Caco-2 (cell line): ENCODE measurements at regions not wholly inside any gene's neighbourhood (a gene's known extent, or its start where the extent isn't known, plus 50 kb on each side); places are given as distances from the start of the nearest gene placed in this dataset.
"Not testable (repeated sequence)": the region's sequence is repeated elsewhere in the genome, so short reads cannot be mapped to it uniquely, and the experiment has no call there.

Source experiments
- BruUV-seq: library from RNA; stranded (reverse); fragments of 400-500 nt; replicated peaks from 2 replicates; lab custom pipeline; 2021; lab: Mats Ljungman, UMichigan
- CTCF ChIA-PET: fragments of 300-600 bp; sonication (Branson Sonifier 250); formaldehyde crosslinking; loops from one replicate; lab custom pipeline; 2022; ENCODE audit warnings: antibody characterized with exemption; lab: Charles Lee
- POLR2A ChIA-PET: fragments of 300-600 bp; sonication (Branson Sonifier 250); formaldehyde crosslinking; loops from one replicate; lab custom pipeline; 2022; ENCODE audit warnings: antibody characterized with exemption; lab: Charles Lee
- DNase-seq, 2 experiments: peaks; one replicate each; pipeline versions ENCODE4 v3.0.0 to v3.0.0-alpha.2; 2020 to 2022
- H3K27me3 ChIP-seq: replicated peaks from 2 replicates; pipeline ENCODE4 v1.6.0; 2011; ENCODE audit warnings: low read length; ENCODE audit not compliant: control insufficient read depth, insufficient read depth
- H3K36me3 ChIP-seq: 2 replicates; pipeline ENCODE4 v1.5.1; 2011; ENCODE audit warnings: low read length; ENCODE audit not compliant: control insufficient read depth, insufficient read depth
- H3K4me1 ChIP-seq: fragments of 250-450 bp; sonication (Bioruptor Pico); 2 replicates; pipeline ENCODE4 v1.5.1; 2020; ENCODE audit warnings: mild to moderate bottlenecking
- H3K4me3 ChIP-seq: 2 replicates; pipeline ENCODE4 v1.5.1; 2011; ENCODE audit warnings: low read depth, mild to moderate bottlenecking, control low read depth, low read length
- H3K9me3 ChIP-seq: fragments of 250-450 bp; sonication (Bioruptor Pico); 2 replicates; pipeline ENCODE4 v1.5.1; 2020; ENCODE audit warnings: mild to moderate bottlenecking, moderate library complexity
- H3K27ac Mint-ChIP-seq: one replicate; pipeline ENCODE4 v1.8.0; 2022; ENCODE audit warnings: mixed read lengths; ENCODE audit not compliant: unreplicated experiment
- H3K27me3 Mint-ChIP-seq: one replicate; pipeline ENCODE4 v1.8.0; 2022; ENCODE audit warnings: mixed read lengths; ENCODE audit not compliant: insufficient read depth, unreplicated experiment
- H3K36me3 Mint-ChIP-seq: one replicate; pipeline ENCODE4 v1.8.0; 2022; ENCODE audit warnings: mild to moderate bottlenecking, mixed read lengths; ENCODE audit not compliant: insufficient read depth, unreplicated experiment
- H3K4me1 Mint-ChIP-seq: one replicate; pipeline ENCODE4 v1.8.0; 2022; ENCODE audit warnings: low read depth, mixed read lengths; ENCODE audit not compliant: unreplicated experiment
- H3K4me3 Mint-ChIP-seq: one replicate; pipeline ENCODE4 v1.8.0; 2022; ENCODE audit warnings: mild to moderate bottlenecking, moderate library complexity, mixed read lengths; ENCODE audit not compliant: unreplicated experiment
- H3K9me3 Mint-ChIP-seq: one replicate; pipeline ENCODE4 v1.8.0; 2022; ENCODE audit warnings: mixed read lengths; ENCODE audit not compliant: unreplicated experiment
- intact Hi-C: fragments of 100-400 bp; cut with micrococcal nuclease; formaldehyde crosslinking; loops from one replicate; pipeline ENCODE4 v1.10.0; 2022; ENCODE audit not compliant: unreplicated experiment
- TF ChIP-seq, protein P1 (sequence below), 2 experiments: fragments of 200-600 bp in 1 of 2; IDR thresholded peaks; 1 replicate in 1 of 2; 2 replicates in 1 of 2; pipeline versions ENCODE4 v1.5.1 to v1.8.0; 2011 to 2022; ENCODE audit warnings: antibody characterized with exemption in 1 of 2, control low read depth in 1 of 2, inconsistent platforms in 1 of 2, low read depth in 1 of 2, low read length in 1 of 2, mild to moderate bottlenecking in 1 of 2, moderate library complexity in 1 of 2; ENCODE audit not compliant: insufficient read depth in 1 of 2, severe bottlenecking in 1 of 2, unreplicated experiment in 1 of 2

DNA sequence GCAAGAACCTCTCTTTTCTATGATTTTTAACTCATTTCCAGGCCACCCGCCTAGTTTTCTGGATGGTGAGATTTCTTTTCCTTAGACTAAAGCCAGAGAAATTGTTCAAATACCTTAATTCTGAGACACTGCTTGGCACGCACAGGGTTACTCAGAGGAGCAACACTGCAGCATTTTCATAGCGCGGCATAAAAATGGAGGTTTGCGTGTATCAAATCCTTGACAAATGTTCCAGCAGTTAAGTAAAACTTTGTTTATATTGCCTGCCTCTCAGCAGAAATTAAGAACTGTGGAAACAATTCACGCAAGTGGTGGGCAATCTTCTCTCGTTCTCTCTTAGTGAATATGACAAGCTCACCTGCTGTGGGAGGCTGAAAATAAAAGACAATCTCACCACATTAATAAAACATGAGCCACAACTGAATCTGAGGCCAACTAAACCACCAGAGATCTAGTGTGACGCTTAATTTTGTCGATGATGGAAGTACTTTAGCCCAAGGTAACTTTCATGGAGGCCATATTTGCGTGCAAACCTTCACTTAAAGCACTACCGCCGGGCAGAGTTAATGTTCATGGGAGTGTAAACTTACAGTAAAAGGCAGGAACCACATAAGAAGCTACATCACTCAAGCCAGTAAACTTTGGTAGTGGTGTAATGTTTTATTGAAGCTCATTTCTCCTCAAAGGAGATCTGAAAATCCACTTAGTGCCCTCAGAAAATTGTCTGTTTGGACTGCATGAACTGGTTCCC is 894.8 kb upstream of the EPHA5 start:
- H3K9me3 Mint-ChIP-seq = no peaks in the 10 kb centered on the region
- H3K4me1 Mint-ChIP-seq = no peaks in the 10 kb centered on the region
- Histone ChIP-seq H3K4me3 (no peak overlapping the region), H3K9me3 (no peaks in the 10 kb centered on the region), H3K27me3 (no peaks in the 10 kb centered on the region), H3K4me1 (peaks cover 10% of the 10 kb centered on the region), H3K36me3 (no peaks in the 10 kb centered on the region)
- POLR2A ChIA-PET = no interaction called here
- no peaks in the 10 kb centered on the region for H3K27me3 Mint-ChIP-seq
- no peak for DNase-seq
- H3K4me3 Mint-ChIP-seq = no peak overlapping the region
- no TSS peak for BruUV-seq
- CTCF ChIA-PET = interaction anchor here (0.6 kb wide), 1 partner anchor 35 kb away, joined by 4 read pairs; no protein-coding TSS in a partner anchor
- TF ChIP-seq, protein P1, sequence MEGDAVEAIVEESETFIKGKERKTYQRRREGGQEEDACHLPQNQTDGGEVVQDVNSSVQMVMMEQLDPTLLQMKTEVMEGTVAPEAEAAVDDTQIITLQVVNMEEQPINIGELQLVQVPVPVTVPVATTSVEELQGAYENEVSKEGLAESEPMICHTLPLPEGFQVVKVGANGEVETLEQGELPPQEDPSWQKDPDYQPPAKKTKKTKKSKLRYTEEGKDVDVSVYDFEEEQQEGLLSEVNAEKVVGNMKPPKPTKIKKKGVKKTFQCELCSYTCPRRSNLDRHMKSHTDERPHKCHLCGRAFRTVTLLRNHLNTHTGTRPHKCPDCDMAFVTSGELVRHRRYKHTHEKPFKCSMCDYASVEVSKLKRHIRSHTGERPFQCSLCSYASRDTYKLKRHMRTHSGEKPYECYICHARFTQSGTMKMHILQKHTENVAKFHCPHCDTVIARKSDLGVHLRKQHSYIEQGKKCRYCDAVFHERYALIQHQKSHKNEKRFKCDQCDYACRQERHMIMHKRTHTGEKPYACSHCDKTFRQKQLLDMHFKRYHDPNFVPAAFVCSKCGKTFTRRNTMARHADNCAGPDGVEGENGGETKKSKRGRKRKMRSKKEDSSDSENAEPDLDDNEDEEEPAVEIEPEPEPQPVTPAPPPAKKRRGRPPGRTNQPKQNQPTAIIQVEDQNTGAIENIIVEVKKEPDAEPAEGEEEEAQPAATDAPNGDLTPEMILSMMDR (IDR thresholded peaks at IDR 0.05; ENCODE audit: insufficient read depth in 1 of 2, low read depth in 1 of 2, low read length in 1 of 2, severe bottlenecking in 1 of 2, unreplicated experiment in 1 of 2) = no peak
- no peaks in the 10 kb centered on the region for H3K36me3 Mint-ChIP-seq
- intact Hi-C loops = no loop called here
- H3K27ac Mint-ChIP-seq = no peak overlapping the region

DNA sequence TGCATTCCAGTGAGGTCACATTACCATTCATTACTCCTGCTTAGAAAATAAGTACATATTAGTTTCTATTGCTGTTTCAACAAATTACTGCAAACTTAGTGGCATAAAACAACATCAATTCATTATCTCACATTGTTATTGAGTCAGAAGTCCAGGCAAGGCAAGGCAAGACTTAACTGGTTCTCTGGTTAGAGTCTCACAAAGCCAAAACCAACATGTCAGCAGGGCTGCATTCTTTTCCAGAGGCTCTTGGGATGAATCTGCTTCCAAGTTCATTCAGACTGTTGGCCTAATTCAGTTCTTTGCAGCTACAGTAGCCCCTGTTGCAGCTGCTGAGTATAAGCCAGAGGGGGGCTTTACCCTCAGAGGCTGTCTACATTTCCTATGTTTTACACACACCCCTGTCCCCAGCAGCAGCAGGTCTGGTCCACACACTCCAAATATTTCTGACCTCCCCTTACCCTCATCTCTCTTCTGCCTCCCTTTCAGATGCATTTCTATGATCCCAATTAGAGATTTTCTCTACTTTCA is 892.1 kb upstream of the EPHA5 start:
- Mint-ChIP-seq H3K36me3 (no peaks in the 10 kb centered on the region), H3K4me1 (no peaks in the 10 kb centered on the region), H3K4me3 (no peak overlapping the region), H3K9me3 (no peaks in the 10 kb centered on the region), H3K27me3 (no peaks in the 10 kb centered on the region), H3K27ac (no peak overlapping the region)
- no peaks in the 10 kb centered on the region for H3K9me3 ChIP-seq
- TF ChIP-seq, protein P1 (IDR thresholded peaks at IDR 0.05; ENCODE audit: insufficient read depth in 1 of 2, low read depth in 1 of 2, low read length in 1 of 2, severe bottlenecking in 1 of 2, unreplicated experiment in 1 of 2) = no peak
- peaks cover 5% of the 10 kb centered on the region for H3K4me1 ChIP-seq
- CTCF ChIA-PET = no interaction called here
- no TSS peak for BruUV-seq
- intact Hi-C loops = no loop called here
- H3K4me3 ChIP-seq = no peak overlapping the region
- no peaks in the 10 kb centered on the region for H3K27me3 ChIP-seq
- no peak for DNase-seq
- H3K36me3 ChIP-seq = no peaks in the 10 kb centered on the region
- POLR2A ChIA-PET = no interaction called here

DNA sequence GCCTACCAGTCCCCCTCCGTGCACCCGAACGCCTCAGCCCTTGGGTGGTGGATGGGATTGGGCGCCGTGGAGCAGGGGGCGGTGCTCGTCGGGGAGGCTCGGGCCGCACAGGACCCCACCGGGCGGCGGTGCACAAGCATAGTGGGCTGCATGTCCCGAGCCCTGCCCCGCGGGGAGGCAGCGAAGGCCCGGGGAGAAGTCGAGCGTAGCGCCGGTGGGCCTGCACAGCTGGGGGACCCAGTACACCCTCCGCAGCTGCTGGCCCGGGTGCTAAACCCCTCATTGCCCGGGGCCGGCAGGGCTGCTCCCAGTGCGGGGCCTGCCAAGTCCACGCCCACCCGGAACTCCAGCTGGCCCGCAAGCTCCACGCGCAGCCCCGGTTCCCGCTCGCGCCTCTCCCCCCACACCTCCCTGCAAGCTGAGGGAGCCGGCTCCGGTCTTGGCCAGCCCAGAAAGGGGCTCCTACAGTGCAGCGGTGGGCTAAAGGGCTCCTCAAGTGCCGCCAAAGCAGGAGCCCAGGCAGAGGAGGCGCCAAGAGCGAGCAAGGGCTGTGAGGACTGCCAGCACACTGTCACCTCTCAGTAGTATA is 891.3 kb upstream of the EPHA5 start:
- H3K27me3 Mint-ChIP-seq, H3K4me1 ChIP-seq, H3K36me3 Mint-ChIP-seq, H3K4me3 ChIP-seq, H3K9me3 ChIP-seq, POLR2A ChIA-PET, BruUV-seq, H3K9me3 Mint-ChIP-seq, H3K4me3 Mint-ChIP-seq, H3K27me3 ChIP-seq, H3K4me1 Mint-ChIP-seq, H3K27ac Mint-ChIP-seq, H3K36me3 ChIP-seq, DNase-seq, CTCF ChIA-PET, intact Hi-C loops: not testable (repeated sequence)
